IMR-90 (cell line): ENCODE measurements at regions not wholly inside any gene's neighbourhood (a gene's known extent, or its start where the extent isn't known, plus 50 kb on each side); places are given as distances from the start of the nearest gene placed in this dataset.

Source experiments
- ATAC-seq: fragments of 200-7000 bp; cut with Tn5 transposase; 2 replicates; pipeline ENCODE4 v1.9.1; 2020; ENCODE audit warnings: low read depth, mild to moderate bottlenecking, moderate library complexity
- BruUV-seq: library from RNA; stranded (reverse); fragments of 400-500 nt; replicated peaks from 2 replicates; lab custom pipeline; 2021; lab: Mats Ljungman, UMichigan
- CTCF ChIA-PET: fragments of 300-600 bp; formaldehyde crosslinking; extraction: SDS; loops from one replicate; lab custom pipeline; 2021; ENCODE audit warnings: antibody characterized with exemption; lab: Yijun Ruan, JAX
- POLR2A ChIA-PET: fragments of 300-600 bp; sonication (Branson Sonifier 250); formaldehyde crosslinking; loops from one replicate; lab custom pipeline; 2022; ENCODE audit warnings: antibody characterized with exemption; ENCODE audit not compliant: unreplicated experiment; lab: Charles Lee
- DNase-seq: peaks from one replicate; pipeline ENCODE4 v3.0.0; 2013
- H2AFZ ChIP-seq: replicated peaks from 2 replicates; pipeline ENCODE3; 2013; ENCODE audit warnings: low read length, mild to moderate bottlenecking; ENCODE audit not compliant: poor library complexity
- H2AK5ac ChIP-seq: 2 replicates; pipeline ENCODE4 v1.6.1; 2013; ENCODE audit warnings: low read depth, low read length, inconsistent platforms
- H2AK9ac ChIP-seq: replicated peaks from 2 replicates; pipeline ENCODE3; 2013; ENCODE audit warnings: mild to moderate bottlenecking, low read depth, low read length, moderate library complexity; ENCODE audit not compliant: poor library complexity
- H2BK120ac ChIP-seq: 2 replicates; pipeline ENCODE4 v1.6.1; 2013; ENCODE audit warnings: low read depth, low read length, inconsistent platforms
- H2BK15ac ChIP-seq: 3 replicates; pipeline ENCODE4 v1.6.1; 2013; ENCODE audit warnings: low read depth, low read length, inconsistent platforms
- H2BK20ac ChIP-seq: 2 replicates; pipeline ENCODE4 v1.6.1; 2013; ENCODE audit warnings: low read depth, mild to moderate bottlenecking, inconsistent platforms, low read length, moderate library complexity
- H2BK5ac ChIP-seq: 2 replicates; pipeline ENCODE4 v1.6.1; 2013; ENCODE audit warnings: mild to moderate bottlenecking, low read depth, low read length, inconsistent platforms; ENCODE audit not compliant: poor library complexity, severe bottlenecking
- H3K14ac ChIP-seq: replicated peaks from 2 replicates; pipeline ENCODE4 v1.6.1; 2013; ENCODE audit warnings: low read depth, low read length, inconsistent platforms
- H3K18ac ChIP-seq: 2 replicates; pipeline ENCODE4 v1.6.1; 2013; ENCODE audit warnings: low read depth, low read length, control low read depth
- H3K23ac ChIP-seq: 2 replicates; pipeline ENCODE4 v1.6.1; 2013; ENCODE audit warnings: low read depth, low read length, inconsistent platforms
- H3K27ac ChIP-seq: 2 replicates; pipeline ENCODE4 v1.5.1; 2013; ENCODE audit warnings: mild to moderate bottlenecking, control low read depth, low read length; ENCODE audit not compliant: insufficient read depth
- H3K27me3 ChIP-seq: 2 replicates; pipeline ENCODE4 v1.6.1; 2013; ENCODE audit warnings: low read length; ENCODE audit not compliant: control insufficient read depth, insufficient read depth
- H3K36me3 ChIP-seq: 2 replicates; pipeline ENCODE4 v1.6.1; 2013; ENCODE audit warnings: low read length, mixed read lengths; ENCODE audit not compliant: control insufficient read depth, insufficient read depth
- H3K4ac ChIP-seq: 2 replicates; pipeline ENCODE4 v1.6.1; 2013; ENCODE audit warnings: low read depth, low read length, inconsistent platforms
- H3K4me1 ChIP-seq: 2 replicates; pipeline ENCODE4 v1.6.1; 2013; ENCODE audit warnings: low read length, mixed read lengths; ENCODE audit not compliant: control insufficient read depth, insufficient read depth
- H3K4me2 ChIP-seq: 2 replicates; pipeline ENCODE4 v1.6.1; 2013; ENCODE audit warnings: low read depth, mild to moderate bottlenecking, control low read depth, low read length, moderate library complexity
- H3K4me3 ChIP-seq: 2 replicates; pipeline ENCODE4 v1.5.1; 2013; ENCODE audit warnings: low read depth, mild to moderate bottlenecking, control low read depth, low read length, moderate library complexity; ENCODE audit not compliant: insufficient read depth
- H3K56ac ChIP-seq: 2 replicates; pipeline ENCODE4 v1.6.1; 2013; ENCODE audit warnings: low read length, inconsistent platforms; ENCODE audit not compliant: insufficient read depth; ENCODE audit errors: extremely low read depth
- H3K79me1 ChIP-seq, 2 experiments: 2 replicates each; pipeline ENCODE4 v1.6.1; 2013; ENCODE audit warnings: low read length in 2 of 2, inconsistent platforms in 1 of 2, low read depth in 1 of 2
- H3K9ac ChIP-seq: 2 replicates; pipeline ENCODE4 v1.6.1; 2013; ENCODE audit warnings: low read depth, low read length, control low read depth
- H3K9me1 ChIP-seq: 2 replicates; pipeline ENCODE4 v1.6.1; 2013; ENCODE audit warnings: low read length, inconsistent platforms; ENCODE audit not compliant: insufficient read depth
- H3K9me3 ChIP-seq: 2 replicates; pipeline ENCODE4 v1.6.1; 2013; ENCODE audit warnings: low read length; ENCODE audit not compliant: control insufficient read depth, insufficient read depth
- H4K20me1 ChIP-seq: 2 replicates; pipeline ENCODE4 v1.6.1; 2013; ENCODE audit warnings: low read length, inconsistent platforms; ENCODE audit not compliant: insufficient read depth
- H4K5ac ChIP-seq: 2 replicates; pipeline ENCODE4 v1.6.1; 2013; ENCODE audit warnings: mild to moderate bottlenecking, low read depth, low read length, control low read depth
- H4K8ac ChIP-seq, 2 experiments: 2 replicates each; pipeline ENCODE4 v1.6.1; 2013; ENCODE audit warnings: low read depth in 2 of 2, low read length in 2 of 2, control low read depth in 1 of 2, inconsistent platforms in 1 of 2
- H4K91ac ChIP-seq: 2 replicates; pipeline ENCODE4 v1.6.1; 2013; ENCODE audit warnings: low read depth, low read length, inconsistent platforms; ENCODE audit not compliant: insufficient read depth
- FOS ChIP-seq: fragments of 150-350 bp; IDR thresholded peaks from 2 replicates; pipeline ENCODE4 v1.6.1; 2016; ENCODE audit warnings: low read depth, low read length
- MAZ ChIP-seq: IDR thresholded peaks from 2 replicates; pipeline ENCODE4 v1.6.1; 2012; ENCODE audit warnings: low read depth, mild to moderate bottlenecking, low read length, improper control_type of control experiment, moderate library complexity, borderline replicate concordance
- NFE2L2 ChIP-seq: fragments of 150-350 bp; IDR thresholded peaks from 2 replicates; pipeline ENCODE4 v1.6.1; 2016; ENCODE audit warnings: low read depth, mild to moderate bottlenecking, low read length
- SMC3 ChIP-seq: fragments of 150-350 bp; IDR thresholded peaks from 2 replicates; pipeline ENCODE4 v1.6.1; 2016; ENCODE audit warnings: low read depth, mild to moderate bottlenecking, antibody characterized with exemption, low read length, moderate library complexity
- WGBS, 2 experiments: methylation state at CpG; one replicate each; pipeline versions ENCODE4 v1.1.5 to v1.1.7; 2013; ENCODE audit warnings: missing lambda C conversion rate in 2 of 2; ENCODE audit not compliant: insufficient read length in 1 of 2; ENCODE audit errors: extremely low coverage in 2 of 2; 5-methylcytosine and 5-hydroxymethylcytosine counted together
- dilution Hi-C: fragments of 300-500 bp; cut with HindIII; formaldehyde crosslinking; loops from one replicate; pipeline ENCODE4 v1.14.3; 2018; ENCODE audit warnings: low sequenced_read_pairs; ENCODE audit not compliant: unreplicated experiment
- in situ Hi-C: fragments of 300-500 bp; cut with MboI; formaldehyde crosslinking; loops from 3 replicates; pipeline ENCODE4 v1.14.3; 2019; ENCODE audit warnings: low sequenced_read_pairs, inconsistent platforms, mixed read lengths
- intact Hi-C: fragments of 100-400 bp; cut with micrococcal nuclease; formaldehyde crosslinking; loops from 2 replicates; pipeline ENCODE4 v1.10.0; 2022

- peak; percentile 89 for DNase-seq
- peaks cover 4% of the 10 kb centered on the region; the same call in 1 of the 2 replicates for H4K20me1 ChIP-seq
- peak overlapping the region; percentile 97 for H3K27ac ChIP-seq
- peak overlapping the region; percentile 87 for H2AFZ ChIP-seq
- peak overlapping the region; percentile 94 for H2BK20ac ChIP-seq
- in situ Hi-C loops = no loop called here
- H4K91ac ChIP-seq = peak overlapping the region; percentile 80
- peak overlapping the region; percentile 33 to 86 for H4K8ac ChIP-seq
- peak overlapping the region; percentile 88 for H3K23ac ChIP-seq
- WGBS, 2 experiments = 25% methylated on average over 2 of the region's 8 CpGs; no CpG with 5 or more reads in 1 of the 2 experiments
- H3K4me2 ChIP-seq = peak overlapping the region; percentile 89
- POLR2A ChIA-PET = interaction anchor here (0.6 to 1.0 kb wide), 4 partner anchors 15 to 509 kb away, joined by 3 to 6 read pairs (median 3); partner anchors contain the start of gene MAP4K5
- H3K27me3 ChIP-seq = no peaks in the 10 kb centered on the region
- H3K4me1 ChIP-seq = peaks cover 7% of the 10 kb centered on the region
- peak overlapping the region; percentile 66 for H3K9ac ChIP-seq
- peak overlapping the region; percentile 98 for H2BK5ac ChIP-seq
- H3K4me3 ChIP-seq = peak overlapping the region; percentile 34; the same call in 1 of the 2 replicates
- peak; percentile 87 for ATAC-seq
- dilution Hi-C loops = no loop called here
- BruUV-seq = no TSS peak
- peak overlapping the region; percentile 92 for H3K56ac ChIP-seq
- H2AK9ac ChIP-seq = peak overlapping the region; percentile 86
- H3K4ac ChIP-seq = peak overlapping the region; percentile 93
- no peaks in the 10 kb centered on the region for H3K36me3 ChIP-seq
- TF ChIP-seq FOS (peak; percentile 59; the same call in 1 of the 2 replicates), NFE2L2 (peak; percentile 19; the same call in 1 of the 2 replicates), SMC3 (no peak), MAZ (no peak)
- H2AK5ac ChIP-seq = peak overlapping the region; percentile 83
- peak overlapping the region; percentile 94 for H3K18ac ChIP-seq
- H2BK15ac ChIP-seq = peak overlapping the region; percentile 48
- H3K79me1 ChIP-seq = no peaks in the 10 kb centered on the region; a peak in 1 of 4 replicates
- H4K5ac ChIP-seq = peak overlapping the region; percentile 93
- CTCF ChIA-PET = interaction anchor here (0.8 to 1.2 kb wide), 4 partner anchors 17 to 162 kb away, joined by 3 read pairs; no protein-coding TSS in a partner anchor
- H3K14ac ChIP-seq = peak overlapping the region; percentile 89
- H3K9me3 ChIP-seq = peaks cover 9% of the 10 kb centered on the region
- peak overlapping the region; percentile 95 for H2BK120ac ChIP-seq
- H3K9me1 ChIP-seq = no peaks in the 10 kb centered on the region
- intact Hi-C loops = no loop called here
These were observed 92.5 kb downstream of the VCPKMT start for GRCh38 chr14:50023671-50024490.
